ENCODE measurements at regions not wholly inside any gene's neighbourhood (a gene's known extent, or its start where the extent isn't known, plus 50 kb on each side); places are given as distances from the start of the nearest gene placed in this dataset.

DNA sequence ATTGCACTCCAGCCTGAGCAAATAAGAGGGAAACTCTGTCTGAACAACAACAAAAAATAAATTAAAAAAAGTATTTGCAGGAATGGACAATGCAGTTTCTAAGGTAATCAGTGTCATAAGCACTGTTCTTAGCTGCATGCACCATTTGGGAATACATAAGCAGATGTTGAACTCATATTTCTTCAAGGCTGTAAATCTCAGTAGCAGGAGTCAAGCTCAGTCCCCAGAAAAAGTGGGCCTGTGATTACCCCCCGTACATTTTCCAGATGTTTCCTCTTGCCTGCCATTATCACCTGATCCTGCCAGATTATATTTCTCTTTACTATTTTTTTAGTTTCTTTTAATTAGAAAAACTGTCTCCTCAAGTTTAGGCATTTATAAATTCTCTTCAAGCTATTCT lies 667.6 kb upstream of the ANKRD30A start:
- no peak overlapping the region for H3K27ac ChIP-seq (ENCODE audit: insufficient read depth, low read length)

DNA sequence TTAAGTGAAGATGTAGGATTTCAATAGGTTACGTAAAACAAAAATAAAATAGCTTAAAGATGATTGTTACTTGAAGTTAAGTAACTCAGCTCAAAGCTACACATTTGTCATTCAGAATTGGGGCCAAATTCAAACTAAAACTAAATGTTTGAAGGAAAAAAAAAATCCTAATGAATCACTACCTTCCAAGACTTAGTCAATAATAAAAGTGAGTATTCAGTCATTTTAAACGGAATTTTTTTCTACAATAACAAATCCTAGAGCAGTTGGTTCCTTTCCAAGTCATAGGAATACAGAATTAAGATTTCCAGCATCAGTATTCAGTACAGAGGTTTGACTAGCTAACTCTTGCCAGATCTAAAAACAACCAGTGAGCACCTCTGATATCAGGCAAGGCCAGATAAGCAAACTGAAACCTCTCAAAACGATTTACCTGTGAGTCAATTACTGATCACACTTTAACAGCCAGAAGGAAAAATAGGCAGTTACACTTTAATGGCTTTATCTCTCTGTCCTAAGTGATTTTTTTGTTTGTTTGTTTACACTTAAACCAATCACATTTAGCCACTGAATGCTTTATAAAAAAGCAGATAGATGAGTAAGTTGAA lies 669.8 kb upstream of the ANKRD30A start:
- H4K20me1 ChIP-seq (ENCODE audit: control insufficient read depth, extremely low read depth, insufficient read depth, low read length): no peaks in the 10 kb centered on the region
- no peaks in the 10 kb centered on the region for H3K4me1 ChIP-seq (ENCODE audit: control insufficient read depth, extremely low read depth, insufficient read depth, low read length)
- TF ChIP-seq CTCF (conservative IDR thresholded peaks at IDR 0.05 in 1 of 2, IDR thresholded peaks at IDR 0.05 in 1 of 2; ENCODE audit: low read depth in 1 of 2, low read length in 2 of 2): no peak
- TF ChIP-seq EZH2 (IDR thresholded peaks at IDR 0.05; ENCODE audit: low read length, missing control alignments): no peak
- H3K36me3 ChIP-seq (ENCODE audit: control insufficient read depth, insufficient read depth, low read length): no peaks in the 10 kb centered on the region
- H3K4me2 ChIP-seq (ENCODE audit: extremely low read depth, insufficient read depth, low read length): no peak overlapping the region
- no peak overlapping the region for H3K9ac ChIP-seq (ENCODE audit: insufficient read depth, low read length)
- DNase-seq (ENCODE audit: low read depth in 2 of 2): no peak
- H2AFZ ChIP-seq (ENCODE audit: low read length): no peak overlapping the region
- H3K4me3 ChIP-seq (replicated peaks in 1 of 4; ENCODE audit: control extremely low read depth in 1 of 4, insufficient read depth in 1 of 4, low read depth in 3 of 4, low read length in 4 of 4): no peak overlapping the region
- no peaks in the 10 kb centered on the region for H3K9me3 ChIP-seq (ENCODE audit: control insufficient read depth, insufficient read depth, low read depth, low read length)
- no peak overlapping the region for H3K27ac ChIP-seq (ENCODE audit: insufficient read depth, low read length)
- no peaks in the 10 kb centered on the region for H3K79me2 ChIP-seq (ENCODE audit: control insufficient read depth, insufficient read depth, low read length)
- H3K27me3 ChIP-seq (ENCODE audit: control insufficient read depth, insufficient read depth, low read length): no peaks in the 10 kb centered on the region

More for the DNA sequence above, 667.6 kb upstream of the ANKRD30A start:
- Histone ChIP-seq H3K4me2 (ENCODE audit: extremely low read depth, insufficient read depth, low read length) (no peak overlapping the region), H3K36me3 (ENCODE audit: control insufficient read depth, insufficient read depth, low read length) (no peaks in the 10 kb centered on the region), H3K9me3 (ENCODE audit: control insufficient read depth, insufficient read depth, low read depth, low read length) (no peaks in the 10 kb centered on the region), H3K27me3 (ENCODE audit: control insufficient read depth, insufficient read depth, low read length) (no peaks in the 10 kb centered on the region), H3K4me1 (ENCODE audit: control insufficient read depth, extremely low read depth, insufficient read depth, low read length) (no peaks in the 10 kb centered on the region), H4K20me1 (ENCODE audit: control insufficient read depth, extremely low read depth, insufficient read depth, low read length) (no peaks in the 10 kb centered on the region), H3K9ac (ENCODE audit: insufficient read depth, low read length) (no peak overlapping the region), H3K79me2 (ENCODE audit: control insufficient read depth, insufficient read depth, low read length) (no peaks in the 10 kb centered on the region), H2AFZ (ENCODE audit: low read length) (no peak overlapping the region), H3K4me3 (replicated peaks in 1 of 4; ENCODE audit: control extremely low read depth in 1 of 4, insufficient read depth in 1 of 4, low read depth in 3 of 4, low read length in 4 of 4) (no peak overlapping the region)
- DNase-seq (ENCODE audit: low read depth in 2 of 2): no peak
- no peak for TF ChIP-seq EZH2 (IDR thresholded peaks at IDR 0.05; ENCODE audit: low read length, missing control alignments)
- TF ChIP-seq CTCF (conservative IDR thresholded peaks at IDR 0.05 in 1 of 2, IDR thresholded peaks at IDR 0.05 in 1 of 2; ENCODE audit: low read depth in 1 of 2, low read length in 2 of 2): no peak

DNA sequence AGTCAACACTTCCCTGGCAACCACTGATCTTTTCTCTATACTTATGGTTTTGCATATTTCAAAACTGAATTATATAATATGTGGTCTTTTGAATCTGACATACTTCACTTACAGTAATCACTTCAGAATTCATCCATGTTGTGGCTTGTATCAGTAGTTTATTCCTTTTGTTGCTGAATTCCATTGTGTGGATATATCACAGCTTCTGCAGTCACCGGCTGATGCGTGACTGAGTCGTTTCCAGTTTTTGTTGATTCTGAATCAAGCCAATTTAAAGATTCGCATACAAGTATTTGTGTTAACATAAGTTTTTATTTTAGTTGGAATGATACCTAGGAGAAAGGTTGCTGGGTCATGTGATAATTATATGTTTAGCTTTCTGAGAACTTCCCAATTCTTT lies 672.5 kb upstream of the ANKRD30A start:
- no peak for TF ChIP-seq EZH2 (IDR thresholded peaks at IDR 0.05; ENCODE audit: low read length, missing control alignments)
- TF ChIP-seq CTCF (conservative IDR thresholded peaks at IDR 0.05 in 1 of 2, IDR thresholded peaks at IDR 0.05 in 1 of 2; ENCODE audit: low read depth in 1 of 2, low read length in 2 of 2): no peak
- Histone ChIP-seq H3K36me3 (ENCODE audit: control insufficient read depth, insufficient read depth, low read length) (no peaks in the 10 kb centered on the region), H3K4me1 (ENCODE audit: control insufficient read depth, extremely low read depth, insufficient read depth, low read length) (no peaks in the 10 kb centered on the region), H3K4me2 (ENCODE audit: extremely low read depth, insufficient read depth, low read length) (no peak overlapping the region), H3K79me2 (ENCODE audit: control insufficient read depth, insufficient read depth, low read length) (no peaks in the 10 kb centered on the region), H3K27ac (ENCODE audit: insufficient read depth, low read length) (no peak overlapping the region), H3K9me3 (ENCODE audit: control insufficient read depth, insufficient read depth, low read depth, low read length) (no peaks in the 10 kb centered on the region), H3K4me3 (replicated peaks in 1 of 4; ENCODE audit: control extremely low read depth in 1 of 4, insufficient read depth in 1 of 4, low read depth in 3 of 4, low read length in 4 of 4) (no peak overlapping the region), H3K27me3 (ENCODE audit: control insufficient read depth, insufficient read depth, low read length) (no peaks in the 10 kb centered on the region), H2AFZ (ENCODE audit: low read length) (no peak overlapping the region), H3K9ac (ENCODE audit: insufficient read depth, low read length) (no peak overlapping the region), H4K20me1 (ENCODE audit: control insufficient read depth, extremely low read depth, insufficient read depth, low read length) (no peaks in the 10 kb centered on the region)
- no peak for DNase-seq (ENCODE audit: low read depth in 2 of 2)

Measured in fibroblast of lung (primary cell).